ENCODE measurements at regions not wholly inside any gene's neighbourhood (a gene's known extent, or its start where the extent isn't known, plus 50 kb on each side); places are given as distances from the start of the nearest gene placed in this dataset.
A peak's percentile ranks its signal among the peaks of the same experiment; 100 is the strongest.

DNA sequence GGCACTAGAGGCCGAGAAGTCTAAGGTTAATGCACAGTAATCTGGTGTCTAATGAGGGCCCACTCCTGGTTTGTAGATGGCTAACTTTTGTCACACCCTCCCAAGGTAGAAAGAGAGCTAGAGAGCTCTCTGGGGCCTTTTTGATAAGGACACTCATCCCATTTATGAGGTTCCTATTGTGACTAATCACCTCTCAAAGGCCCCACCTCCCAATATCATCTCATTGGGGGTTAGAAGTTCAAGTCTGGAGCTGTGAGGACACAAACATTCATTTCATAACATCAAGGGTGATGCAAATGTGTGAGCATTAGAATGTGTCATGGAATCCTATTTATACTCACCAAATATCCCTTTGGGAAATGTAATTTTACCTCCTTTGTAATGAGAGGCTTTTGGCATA is 79.2 kb upstream of the SLC10A2 start:
- TF ChIP-seq, protein P1, sequence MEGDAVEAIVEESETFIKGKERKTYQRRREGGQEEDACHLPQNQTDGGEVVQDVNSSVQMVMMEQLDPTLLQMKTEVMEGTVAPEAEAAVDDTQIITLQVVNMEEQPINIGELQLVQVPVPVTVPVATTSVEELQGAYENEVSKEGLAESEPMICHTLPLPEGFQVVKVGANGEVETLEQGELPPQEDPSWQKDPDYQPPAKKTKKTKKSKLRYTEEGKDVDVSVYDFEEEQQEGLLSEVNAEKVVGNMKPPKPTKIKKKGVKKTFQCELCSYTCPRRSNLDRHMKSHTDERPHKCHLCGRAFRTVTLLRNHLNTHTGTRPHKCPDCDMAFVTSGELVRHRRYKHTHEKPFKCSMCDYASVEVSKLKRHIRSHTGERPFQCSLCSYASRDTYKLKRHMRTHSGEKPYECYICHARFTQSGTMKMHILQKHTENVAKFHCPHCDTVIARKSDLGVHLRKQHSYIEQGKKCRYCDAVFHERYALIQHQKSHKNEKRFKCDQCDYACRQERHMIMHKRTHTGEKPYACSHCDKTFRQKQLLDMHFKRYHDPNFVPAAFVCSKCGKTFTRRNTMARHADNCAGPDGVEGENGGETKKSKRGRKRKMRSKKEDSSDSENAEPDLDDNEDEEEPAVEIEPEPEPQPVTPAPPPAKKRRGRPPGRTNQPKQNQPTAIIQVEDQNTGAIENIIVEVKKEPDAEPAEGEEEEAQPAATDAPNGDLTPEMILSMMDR (IDR thresholded peaks at IDR 0.05; ENCODE audit: low read depth, low read length) = no peak
- DNase-seq (ENCODE audit: low read depth in 2 of 2) = no peak
- no peak overlapping the region for H3K4me3 ChIP-seq (replicated peaks in 1 of 2; ENCODE audit: low read depth in 2 of 2, low read length in 2 of 2)

DNA sequence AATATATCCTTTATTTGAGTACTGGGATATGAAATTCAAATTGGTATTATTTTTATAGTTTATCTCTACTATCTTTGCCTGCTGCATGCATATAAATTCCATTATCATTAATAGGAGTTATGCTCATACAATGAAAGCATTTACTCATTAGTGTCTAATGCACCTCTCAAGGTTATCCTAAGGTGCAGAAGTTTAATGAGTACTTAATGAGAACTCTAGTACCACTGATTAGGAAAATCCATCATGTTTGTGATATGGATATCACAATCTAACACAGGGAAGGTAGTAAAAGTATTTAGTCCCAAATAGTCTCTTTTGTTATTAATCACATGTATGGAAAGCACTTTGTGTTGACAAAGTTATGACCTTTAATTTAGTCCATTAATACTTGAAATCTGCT is 77.2 kb upstream of the SLC10A2 start:
- TF ChIP-seq, protein P1 (IDR thresholded peaks at IDR 0.05; ENCODE audit: low read depth, low read length) = no peak
- no peak for DNase-seq (ENCODE audit: low read depth in 2 of 2)
- H3K4me3 ChIP-seq (replicated peaks in 1 of 2; ENCODE audit: low read depth in 2 of 2, low read length in 2 of 2) = no peak overlapping the region

DNA sequence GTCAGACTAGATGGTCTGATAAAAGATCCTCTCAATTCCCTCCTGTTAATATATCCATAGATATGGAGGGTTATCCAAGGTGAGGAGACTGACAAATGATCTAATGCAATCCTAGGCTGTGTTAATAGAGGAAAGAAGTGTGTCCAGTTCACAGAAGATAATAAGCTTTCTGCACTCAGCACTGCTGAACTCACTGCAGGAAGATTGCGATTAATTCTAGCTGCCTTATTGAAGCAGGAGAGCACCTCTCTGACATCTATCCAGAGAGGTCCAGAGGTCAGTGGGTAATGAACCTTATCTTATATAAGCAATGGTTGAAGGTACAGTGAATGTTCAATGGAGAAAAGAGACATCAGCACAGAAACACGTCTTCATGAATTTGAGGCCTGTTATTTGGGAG is 75.9 kb upstream of the SLC10A2 start:
- TF ChIP-seq, protein P1 (IDR thresholded peaks at IDR 0.05; ENCODE audit: low read depth, low read length) = no peak
- no peak overlapping the region for H3K4me3 ChIP-seq (replicated peaks in 1 of 2; ENCODE audit: low read depth in 2 of 2, low read length in 2 of 2)

DNA sequence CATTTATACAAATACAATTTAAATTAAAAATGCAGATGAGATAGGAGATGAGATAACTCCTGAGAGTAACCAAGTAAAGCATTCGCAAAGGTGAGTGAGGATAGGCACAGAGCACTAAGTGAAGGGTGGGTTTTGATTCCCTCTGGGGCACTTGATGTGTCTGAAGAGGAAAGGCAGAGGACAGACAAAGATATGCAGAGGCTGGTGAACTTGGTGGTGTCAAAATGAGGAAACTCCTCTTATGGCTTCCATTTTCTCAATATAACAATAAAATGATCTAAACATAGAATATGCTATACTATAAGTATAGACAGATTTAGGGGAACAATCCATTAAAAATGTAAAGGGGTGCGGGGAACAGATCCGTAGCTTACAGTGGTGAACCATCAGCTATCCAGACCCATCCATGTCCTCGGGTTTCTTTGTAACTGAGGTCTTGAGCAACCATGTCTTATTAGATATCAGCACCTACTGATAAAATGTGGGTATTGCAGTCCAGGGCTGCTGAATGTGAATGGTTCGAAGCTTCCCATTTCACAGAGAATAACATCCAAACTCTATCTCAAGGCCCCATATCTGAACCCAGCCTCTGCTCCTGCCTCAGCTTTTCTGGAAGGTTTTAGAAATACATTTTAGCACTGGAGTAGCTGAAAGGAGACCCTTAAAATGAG is 73.9 kb upstream of the SLC10A2 start:
- no peak overlapping the region for H3K4me3 ChIP-seq (replicated peaks in 1 of 2; ENCODE audit: low read depth in 2 of 2, low read length in 2 of 2)
- TF ChIP-seq, protein P1 (IDR thresholded peaks at IDR 0.05; ENCODE audit: low read depth, low read length) = peak; percentile 14
- DNase-seq (ENCODE audit: low read depth in 2 of 2) = peak in 1 of 2 donors; percentile 8

More for the DNA sequence above, 75.9 kb upstream of the SLC10A2 start:
- DNase-seq (ENCODE audit: low read depth in 2 of 2) = no peak

DNA sequence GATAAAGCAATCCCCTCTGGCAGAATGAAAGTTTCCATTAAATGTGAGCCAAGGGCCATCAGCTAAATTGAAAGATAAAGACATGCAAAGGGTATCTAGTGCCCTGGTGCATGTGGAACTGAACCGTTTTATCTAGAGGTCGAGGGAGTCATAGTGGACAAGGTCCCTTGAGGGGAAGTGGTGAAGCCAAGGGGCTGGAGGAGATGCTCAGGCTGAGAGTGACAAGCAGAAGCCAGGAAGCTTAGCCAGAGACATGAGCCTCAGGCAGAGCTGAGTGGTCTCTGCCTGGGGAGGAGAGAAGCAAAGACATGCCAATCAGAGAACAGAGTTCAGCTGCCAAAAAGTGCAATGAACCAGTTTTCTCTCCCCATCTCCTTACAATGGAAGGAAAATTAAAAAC is 68.1 kb upstream of the SLC10A2 start:
- TF ChIP-seq, protein P1 (IDR thresholded peaks at IDR 0.05; ENCODE audit: low read depth, low read length) = no peak
- H3K4me3 ChIP-seq (replicated peaks in 1 of 2; ENCODE audit: low read depth in 2 of 2, low read length in 2 of 2) = no peak overlapping the region
- no peak for DNase-seq (ENCODE audit: low read depth in 2 of 2)

DNA sequence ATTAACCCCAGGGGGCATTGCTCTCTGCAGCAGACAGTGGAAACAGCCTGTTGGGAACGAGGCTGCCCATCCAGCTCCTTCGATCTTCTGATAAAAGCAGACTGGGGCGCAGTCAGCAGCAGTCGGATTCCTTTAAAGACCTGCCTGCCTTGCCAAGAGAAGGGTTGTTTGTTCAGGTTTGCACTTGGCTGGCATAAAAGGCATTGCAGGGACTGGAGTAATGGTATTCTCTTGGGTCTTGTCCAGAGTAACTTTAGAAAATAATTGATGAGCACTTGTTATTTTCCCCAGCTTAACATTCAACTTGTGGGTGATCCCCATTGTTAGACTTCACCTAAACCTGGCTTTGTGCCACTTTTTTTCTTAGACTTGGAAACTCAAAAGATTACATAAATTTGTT is 67.3 kb upstream of the SLC10A2 start:
- DNase-seq (ENCODE audit: low read depth in 2 of 2) = no peak
- no peak overlapping the region for H3K4me3 ChIP-seq (replicated peaks in 1 of 2; ENCODE audit: low read depth in 2 of 2, low read length in 2 of 2)
- TF ChIP-seq, protein P1 (IDR thresholded peaks at IDR 0.05; ENCODE audit: low read depth, low read length) = no peak
